NCI-H2171 (cell line): ENCODE measurements at regions not wholly inside any gene's neighbourhood (a gene's known extent, or its start where the extent isn't known, plus 50 kb on each side); places are given as distances from the start of the nearest gene placed in this dataset.

Source experiments
- DNase-seq: peaks from one replicate; lab custom pipeline; 2025; lab: John Stamatoyannopoulos, UW

- DNase-seq = no peak
These were observed 258.3 kb upstream of the NAV3 start for GRCh38 chr12:77572371-77572770.

GRCh38 chr12:77571768-77572167 lies 258.9 kb upstream of the NAV3 start:
- no peak for DNase-seq

GRCh38 chr12:77571127-77571526 lies 259.6 kb upstream of the NAV3 start:
- DNase-seq = peak; percentile 3

GRCh38 chr12:77569876-77570275 lies 260.8 kb upstream of the NAV3 start:
- DNase-seq = no peak

GRCh38 chr12:77560714-77561113 lies 270.0 kb upstream of the NAV3 start:
- no peak for DNase-seq

GRCh38 chr12:77559400-77560074 lies 271.2 kb upstream of the NAV3 start:
- no peak for DNase-seq

- no peak for DNase-seq
These were observed 275.6 kb upstream of the NAV3 start for GRCh38 chr12:77555074-77555473.

- no peak for DNase-seq
These were observed 276.6 kb upstream of the NAV3 start for GRCh38 chr12:77553976-77554619.

GRCh38 chr12:77549383-77550128 lies 281.1 kb upstream of the NAV3 start:
- no peak for DNase-seq

GRCh38 chr12:77548797-77549196 lies 281.9 kb upstream of the NAV3 start:
- no peak for DNase-seq

- DNase-seq = no peak
These were observed 290.6 kb upstream of the NAV3 start for GRCh38 chr12:77540097-77540496.

GRCh38 chr12:77537663-77538062 lies 293.0 kb upstream of the NAV3 start:
- no peak for DNase-seq

GRCh38 chr12:77535734-77536133 lies 295.0 kb upstream of the NAV3 start:
- DNase-seq = no peak

GRCh38 chr12:77531912-77532311 lies 298.8 kb upstream of the NAV3 start:
- no peak for DNase-seq

GRCh38 chr12:77522247-77522646 lies 308.4 kb upstream of the NAV3 start:
- no peak for DNase-seq

- no peak for DNase-seq
These were observed 309.1 kb upstream of the NAV3 start for GRCh38 chr12:77521508-77522115.

GRCh38 chr12:77514511-77514910 lies 316.2 kb upstream of the NAV3 start:
- no peak for DNase-seq

- no peak for DNase-seq
These were observed 319.7 kb upstream of the NAV3 start for GRCh38 chr12:77510985-77511384.

GRCh38 chr12:77504466-77504865 lies 326.2 kb upstream of the NAV3 start:
- no peak for DNase-seq

GRCh38 chr12:77500089-77500488 lies 330.6 kb upstream of the NAV3 start:
- no peak for DNase-seq

GRCh38 chr12:77497647-77498046 lies 333.0 kb upstream of the NAV3 start:
- DNase-seq = no peak

- no peak for DNase-seq
These were observed 334.0 kb upstream of the NAV3 start for GRCh38 chr12:77496714-77497113.

- no peak for DNase-seq
These were observed 336.4 kb upstream of the NAV3 start for GRCh38 chr12:77494296-77494695.
